D721Med (cell line): ENCODE measurements at regions not wholly inside any gene's neighbourhood (a gene's known extent, or its start where the extent isn't known, plus 50 kb on each side); places are given as distances from the start of the nearest gene placed in this dataset.
"Not testable (repeated sequence)": the region's sequence is repeated elsewhere in the genome, so short reads cannot be mapped to it uniquely, and the experiment has no call there.

Experiments
- DNase-seq: peaks from one replicate; pipeline ENCODE4 v3.0.0; 2011; ENCODE audit warnings: low spot score; ENCODE audit not compliant: insufficient read length
- FAIRE-seq: peaks from 2 replicates; lab custom pipeline; 2011; peaks lifted over from hg19 to GRCh38; lab: Jason Lieb, UNC
- CTCF ChIP-seq: IDR thresholded peaks from 2 replicates; pipeline ENCODE4 v1.5.1; 2012; ENCODE audit warnings: mild to moderate bottlenecking, control low read depth; ENCODE audit not compliant: insufficient read depth; ENCODE audit errors: missing control alignments

- no peak for TF ChIP-seq CTCF
- DNase-seq (no peak), FAIRE-seq (no peak)
These were observed 80.1 kb upstream of the ELOVL5 start for GRCh38 chr6:53428886-53429285.

- DNase-seq: no peak
- no peak for FAIRE-seq
- TF ChIP-seq CTCF: no peak
These were observed 78.0 kb upstream of the ELOVL5 start for GRCh38 chr6:53426667-53427270.

- TF ChIP-seq CTCF: no peak
- FAIRE-seq (no peak), DNase-seq (no peak)
These were observed 77.4 kb upstream of the ELOVL5 start for GRCh38 chr6:53426117-53426516.

- TF ChIP-seq CTCF: no peak
- FAIRE-seq (no peak), DNase-seq (no peak)
These were observed 76.4 kb upstream of the ELOVL5 start for GRCh38 chr6:53424976-53425718.

- no peak for DNase-seq
- FAIRE-seq: no peak
- TF ChIP-seq CTCF: no peak
These were observed 75.5 kb upstream of the ELOVL5 start for GRCh38 chr6:53424300-53424699.

GRCh38 chr6:53423560-53423959 lies 74.8 kb upstream of the ELOVL5 start:
- FAIRE-seq, DNase-seq: not testable (repeated sequence)

GRCh38 chr6:53419026-53419425 lies 70.3 kb upstream of the ELOVL5 start:
- TF ChIP-seq CTCF: no peak
- FAIRE-seq (no peak), DNase-seq (no peak)
